HG03354 (cell line): ENCODE measurements at regions not wholly inside any gene's neighbourhood (a gene's known extent, or its start where the extent isn't known, plus 50 kb on each side); places are given as distances from the start of the nearest gene placed in this dataset.

Experiments used
- ATAC-seq: cut with Tn5 transposase; IDR thresholded peaks from one replicate; pipeline ENCODE4 v1.9.1; 2021; ENCODE audit warnings: mild to moderate bottlenecking; ENCODE audit not compliant: unreplicated experiment, poor library complexity, severe bottlenecking

DNA sequence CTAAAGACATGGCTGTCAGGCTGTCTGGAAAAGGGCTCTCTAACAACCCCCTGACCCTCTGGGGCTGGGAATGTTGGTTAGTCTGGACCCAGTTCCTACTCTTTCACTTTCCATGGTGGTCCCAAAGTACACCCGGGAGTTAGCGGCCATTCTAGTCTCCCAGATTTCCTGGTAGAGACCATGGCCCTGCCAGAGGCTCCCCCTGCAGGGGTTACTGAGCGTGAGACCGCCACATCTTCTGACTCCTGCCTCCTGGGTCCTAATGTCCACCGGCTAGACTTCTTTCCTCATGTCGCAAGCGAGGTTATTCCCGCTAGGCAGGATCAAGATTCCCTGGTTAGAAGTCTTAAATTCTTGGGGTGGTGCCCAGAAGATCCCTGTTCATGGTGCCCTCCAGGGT, 540.0 kb upstream of the ROBO1 start:
- no peak for ATAC-seq

DNA sequence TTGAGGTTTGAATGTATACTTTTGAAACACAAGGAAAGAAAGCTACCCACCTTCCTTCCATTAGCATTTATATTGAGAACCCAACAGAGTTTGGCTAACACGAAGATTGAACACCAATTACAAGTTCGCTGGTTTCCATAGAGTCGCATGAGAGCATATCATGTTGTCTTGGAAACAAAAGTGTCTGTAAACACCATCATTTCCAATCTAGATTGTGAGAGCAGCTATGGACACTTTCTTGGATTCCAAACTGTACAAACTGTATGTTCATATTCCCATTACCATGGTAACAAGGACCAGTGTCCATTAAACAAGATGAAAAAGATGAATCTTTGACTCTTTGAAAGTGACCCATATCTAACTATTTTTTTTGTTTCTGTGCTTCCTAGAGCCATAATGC, 529.9 kb upstream of the ROBO1 start:
- ATAC-seq, result no peak

DNA sequence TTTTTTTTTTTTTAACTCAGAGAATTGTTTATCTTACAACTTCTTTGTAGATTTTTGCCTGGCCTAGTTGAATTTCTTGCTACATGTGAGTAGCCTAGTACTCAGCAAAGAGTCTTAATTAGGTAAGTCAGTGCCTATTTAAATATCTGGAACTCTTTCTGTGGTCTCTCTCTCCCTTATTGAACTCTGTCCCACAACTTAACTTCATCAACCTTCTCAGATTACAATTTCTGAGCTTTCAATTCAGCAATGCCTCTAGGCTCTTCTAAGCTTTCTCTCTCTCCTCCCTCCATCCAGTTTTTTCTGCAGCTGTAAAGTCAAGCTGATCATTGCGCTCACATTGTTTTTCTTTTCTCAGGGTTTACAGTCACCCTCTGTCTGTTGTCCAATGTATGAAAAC, 517.6 kb upstream of the ROBO1 start:
- no peak for ATAC-seq

DNA sequence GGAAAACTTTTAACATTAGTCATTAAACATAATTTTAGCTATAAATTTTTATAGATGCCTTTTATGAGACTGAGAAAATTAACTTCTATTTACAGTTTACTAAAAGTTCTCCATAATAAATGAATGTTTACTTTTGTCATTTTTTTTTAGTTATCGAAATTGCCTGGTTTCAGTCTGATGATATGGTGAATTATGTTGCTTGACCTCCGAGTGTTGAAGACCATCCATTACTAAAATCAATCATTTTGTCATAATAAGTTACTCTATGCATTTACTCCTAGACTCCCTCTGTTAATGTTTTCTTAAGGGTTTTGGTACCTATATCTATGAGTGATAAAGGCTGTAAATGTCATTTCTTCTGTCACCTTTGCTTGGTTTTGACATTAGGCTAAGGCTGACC, 516.0 kb upstream of the ROBO1 start:
- no peak for ATAC-seq

DNA sequence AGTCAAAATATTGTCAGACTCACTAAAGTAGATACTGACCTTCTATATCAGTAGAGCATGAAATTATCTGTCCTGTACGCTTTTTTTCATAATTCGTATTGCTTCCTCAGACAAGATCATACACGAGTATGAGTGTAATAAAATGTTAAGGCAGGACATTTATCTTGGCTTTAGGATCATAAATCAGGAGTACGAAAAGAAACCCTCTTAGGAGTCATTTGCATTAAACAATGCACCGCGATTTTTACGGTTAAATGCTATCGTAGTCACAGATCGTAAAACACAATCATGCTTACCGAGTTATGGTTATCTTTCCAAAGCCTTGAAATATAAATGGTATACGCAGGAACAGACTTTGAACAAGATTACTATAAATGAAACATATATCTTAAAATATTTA, 510.3 kb upstream of the ROBO1 start:
- ATAC-seq, result no peak

DNA sequence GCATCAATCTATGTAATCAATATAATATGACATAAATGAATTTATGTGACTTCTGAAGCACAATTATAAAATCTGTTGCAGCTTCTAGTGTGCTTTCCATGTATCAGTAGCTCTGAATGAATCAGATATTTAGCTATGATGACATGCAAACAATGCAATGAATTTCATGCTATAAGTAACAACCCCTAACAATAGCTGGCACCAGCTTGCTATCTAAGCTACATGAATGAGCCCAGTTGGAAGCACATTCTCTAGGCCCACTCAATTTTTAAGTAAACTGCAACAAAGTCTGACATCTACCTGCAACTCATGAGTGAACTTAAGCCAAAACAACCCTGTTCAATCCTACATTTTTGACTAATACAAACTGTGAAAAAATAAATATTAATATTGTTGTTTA, 507.3 kb upstream of the ROBO1 start:
- no peak for ATAC-seq

DNA sequence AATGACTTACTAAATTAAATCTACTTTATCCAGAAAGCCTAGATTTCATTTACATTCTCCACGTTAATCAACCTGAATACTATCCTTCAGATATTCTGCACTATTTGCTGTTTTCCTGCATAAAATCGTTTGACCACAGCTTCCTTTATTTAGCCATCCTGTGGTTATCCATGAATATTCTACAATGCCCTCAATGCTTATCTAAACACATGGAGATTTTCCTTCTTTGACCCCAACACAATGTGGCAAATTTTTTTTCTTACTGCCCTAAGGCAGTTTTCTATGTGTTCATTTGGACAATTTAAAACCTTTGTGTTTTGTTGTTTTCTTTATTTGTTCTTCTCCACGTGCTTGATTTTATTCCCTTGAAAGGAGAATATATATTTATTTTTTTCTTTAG, 495.5 kb upstream of the ROBO1 start:
- ATAC-seq, result no peak

DNA sequence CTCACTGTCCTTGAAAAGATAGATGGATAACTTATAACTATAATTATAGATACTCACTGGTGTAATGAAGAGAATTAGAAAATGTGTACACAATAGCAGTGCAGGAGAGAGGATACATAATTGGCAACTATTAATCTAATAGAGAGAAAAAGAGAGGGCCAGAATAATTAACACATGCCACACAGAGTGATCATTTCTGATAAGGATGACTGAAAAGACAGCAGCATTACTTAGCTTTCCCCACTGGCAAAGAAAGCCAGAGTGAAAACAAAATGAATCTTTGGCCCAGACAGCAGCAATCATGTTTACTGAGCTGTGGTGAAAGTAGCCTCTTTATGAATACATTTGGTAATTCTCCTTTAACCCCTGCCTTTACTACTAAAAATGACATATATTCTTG, 493.3 kb upstream of the ROBO1 start:
- ATAC-seq, result no peak

DNA sequence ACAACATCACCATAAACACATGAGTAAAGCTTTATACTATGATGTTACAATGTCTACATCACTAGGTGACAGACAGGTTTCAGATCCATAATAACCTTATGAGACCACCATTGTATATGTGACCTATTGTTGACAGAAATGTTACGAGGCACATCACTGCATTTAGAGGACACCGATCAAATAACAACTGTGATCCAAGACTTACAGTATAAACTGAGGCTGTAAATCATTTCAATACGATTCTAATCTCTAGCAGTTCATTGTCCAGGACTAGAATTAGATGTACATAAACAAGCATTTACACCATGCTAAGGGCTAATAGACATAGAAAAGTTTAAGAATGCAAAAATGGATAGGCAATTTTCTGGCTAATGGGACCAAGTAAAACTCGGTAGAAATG, 491.9 kb upstream of the ROBO1 start:
- ATAC-seq, result no peak

DNA sequence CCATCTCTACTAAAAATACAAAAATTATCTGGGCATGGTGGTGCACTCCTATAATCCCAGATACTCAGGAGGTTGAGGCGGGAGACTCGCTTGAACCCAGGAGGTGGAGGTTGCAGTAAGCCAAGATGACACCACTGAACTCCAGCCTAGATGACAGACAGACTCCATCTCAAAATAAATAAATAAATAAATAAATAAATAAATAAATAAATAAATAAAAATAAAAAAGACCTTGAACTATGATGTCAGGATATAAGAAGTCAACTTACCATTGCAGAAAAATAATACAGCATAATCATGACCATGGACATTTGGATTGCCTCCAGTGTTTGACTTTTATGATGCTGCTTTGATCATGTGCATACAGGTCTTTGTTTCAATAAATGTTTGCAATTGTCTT, 484.3 kb upstream of the ROBO1 start:
- ATAC-seq, result no peak

DNA sequence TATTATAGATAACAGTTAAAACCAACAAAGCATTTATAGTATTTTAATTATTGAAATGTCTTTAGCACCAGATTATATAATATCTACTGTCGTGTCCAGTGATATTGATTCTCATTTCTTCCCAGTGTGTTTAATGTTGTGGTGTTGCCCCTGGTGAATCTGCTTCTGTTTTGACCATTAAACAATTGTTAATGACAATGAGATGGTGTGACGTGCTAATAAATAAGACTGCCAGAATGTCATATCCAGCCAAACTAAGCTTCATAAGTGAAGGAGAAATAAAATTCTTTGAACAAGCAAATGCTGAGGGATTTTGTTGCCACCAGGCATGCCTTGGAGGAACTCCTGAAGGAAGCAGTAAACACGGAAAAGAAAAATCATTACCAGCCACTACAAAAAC, 480.0 kb upstream of the ROBO1 start:
- no peak for ATAC-seq

DNA sequence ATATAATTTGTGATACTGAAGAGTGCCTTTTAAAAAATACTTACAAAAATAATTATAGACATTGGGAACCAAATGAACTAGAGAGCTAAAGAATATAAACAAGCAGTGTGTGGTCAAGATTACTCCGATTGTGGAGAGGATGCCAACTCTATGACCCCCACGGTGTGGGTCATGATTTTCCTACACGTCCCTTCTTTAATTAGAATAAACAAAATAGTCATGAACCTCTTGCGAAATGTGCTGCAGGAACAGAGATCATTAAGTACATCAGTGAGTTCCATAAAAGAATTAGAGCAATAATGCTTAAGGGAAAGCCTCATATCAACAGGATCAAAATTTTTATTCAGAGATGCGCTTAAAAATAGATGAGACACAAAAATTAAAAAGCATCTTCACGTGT, 476.6 kb upstream of the ROBO1 start:
- no peak for ATAC-seq

DNA sequence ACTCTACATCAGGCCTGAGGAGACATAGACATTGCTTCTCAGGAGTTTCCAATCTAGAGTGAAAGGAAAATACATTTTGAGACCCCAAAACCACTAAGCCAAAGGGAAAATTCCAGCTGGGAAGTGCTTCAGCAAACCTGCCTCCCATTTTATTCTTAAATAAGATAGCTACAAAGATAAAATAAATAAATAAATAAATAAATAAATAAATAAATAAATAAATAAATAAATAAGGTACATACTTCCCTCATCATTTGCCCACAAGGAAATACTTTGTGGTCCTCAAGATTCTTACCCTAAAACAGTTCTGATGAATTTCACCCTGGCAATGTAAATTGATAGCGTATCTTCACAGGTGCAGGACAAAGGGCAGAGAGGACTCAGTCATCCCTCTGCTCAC, 474.0 kb upstream of the ROBO1 start:
- ATAC-seq, result no peak

DNA sequence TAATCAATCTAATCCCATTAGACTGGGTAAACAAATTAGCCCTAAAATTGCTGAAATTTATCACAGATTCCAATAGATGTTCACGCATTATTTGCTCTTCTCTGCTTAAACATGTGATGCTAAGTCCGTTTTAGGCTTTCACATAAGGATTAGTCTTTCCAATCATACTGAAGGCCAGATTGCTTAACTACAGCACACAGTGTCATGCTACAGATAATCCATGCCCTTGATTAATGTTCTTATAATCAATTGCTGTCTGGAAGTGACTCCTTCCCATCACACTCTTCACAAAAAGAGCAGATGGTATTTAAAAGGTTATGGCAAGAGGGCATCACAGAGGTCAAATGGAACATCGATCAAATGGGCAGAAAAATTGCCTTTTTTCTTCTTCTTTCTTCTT, 471.5 kb upstream of the ROBO1 start:
- no peak for ATAC-seq

DNA sequence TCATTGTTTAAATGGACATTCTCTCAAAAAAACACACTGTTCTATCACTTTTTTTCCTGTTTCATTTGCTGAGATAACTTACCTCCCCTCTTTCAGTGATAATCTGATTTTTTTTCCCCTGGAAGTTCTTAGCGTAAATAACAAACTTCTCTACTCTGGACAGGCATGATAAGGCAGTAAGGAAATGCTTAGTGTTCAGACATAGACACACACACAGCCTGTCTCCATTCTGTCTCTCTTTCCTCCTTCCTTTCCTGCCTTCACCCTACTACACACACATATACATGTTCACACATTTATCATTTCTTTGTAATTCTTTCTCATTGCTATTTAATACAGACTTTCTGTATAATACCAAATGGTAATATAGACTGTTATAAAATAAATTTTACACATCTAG, 470.8 kb upstream of the ROBO1 start:
- no peak for ATAC-seq

DNA sequence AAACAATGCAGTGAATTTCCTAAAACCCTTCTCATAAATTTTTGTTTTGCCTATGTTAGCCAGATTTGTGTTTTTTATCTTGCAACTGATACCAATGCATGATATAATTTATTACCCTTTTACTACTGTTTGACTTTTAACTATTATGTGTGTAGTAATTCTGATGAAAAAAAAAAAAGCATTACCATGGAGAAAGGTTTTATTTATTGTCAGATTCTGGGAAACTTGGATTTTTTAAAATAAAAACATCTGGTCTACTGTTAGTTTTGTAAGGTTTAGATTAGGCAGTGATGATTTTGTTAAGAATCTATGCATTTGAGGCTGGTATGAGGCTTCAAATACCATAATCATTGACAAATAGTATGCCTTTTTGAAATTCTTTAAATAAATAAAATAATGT, 470.4 kb upstream of the ROBO1 start:
- ATAC-seq, result no peak

DNA sequence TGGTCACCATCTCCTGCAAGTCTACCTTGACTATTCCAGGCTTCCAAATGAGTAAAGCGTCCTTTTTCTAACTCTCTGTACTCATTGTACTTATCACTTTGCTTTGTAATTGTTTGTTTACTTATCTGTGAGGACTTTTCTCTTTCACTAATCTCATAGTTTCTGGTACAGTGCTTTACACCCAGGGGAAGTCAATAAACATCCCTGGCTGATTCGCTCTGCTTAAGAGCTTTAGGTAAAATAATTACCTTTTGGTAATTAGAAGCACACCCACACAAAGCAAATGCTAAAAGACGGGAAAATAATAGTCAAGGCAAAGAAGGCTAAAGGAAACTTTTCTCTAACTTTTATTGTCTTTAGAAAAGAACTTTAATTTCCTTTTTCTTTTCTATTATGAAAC, 466.9 kb upstream of the ROBO1 start:
- no peak for ATAC-seq

DNA sequence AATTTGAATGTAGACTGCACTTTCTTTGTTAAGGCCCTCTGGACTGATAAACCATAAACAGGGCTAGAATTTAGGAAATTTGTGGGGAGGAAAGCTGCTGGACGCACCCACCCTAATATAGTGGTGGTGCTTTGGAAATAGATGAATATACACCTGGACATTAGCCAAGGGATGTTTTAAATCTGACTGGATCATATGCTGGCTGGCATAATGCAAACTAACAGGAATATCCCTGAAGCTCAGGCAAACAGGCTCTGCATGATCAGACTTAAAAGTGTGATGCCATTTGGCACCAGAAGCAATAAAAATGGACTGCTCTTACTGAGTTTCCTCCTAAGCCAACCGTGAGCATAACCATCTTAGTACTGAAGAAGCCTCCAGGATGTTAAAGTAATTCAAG, 465.8 kb upstream of the ROBO1 start:
- no peak for ATAC-seq

DNA sequence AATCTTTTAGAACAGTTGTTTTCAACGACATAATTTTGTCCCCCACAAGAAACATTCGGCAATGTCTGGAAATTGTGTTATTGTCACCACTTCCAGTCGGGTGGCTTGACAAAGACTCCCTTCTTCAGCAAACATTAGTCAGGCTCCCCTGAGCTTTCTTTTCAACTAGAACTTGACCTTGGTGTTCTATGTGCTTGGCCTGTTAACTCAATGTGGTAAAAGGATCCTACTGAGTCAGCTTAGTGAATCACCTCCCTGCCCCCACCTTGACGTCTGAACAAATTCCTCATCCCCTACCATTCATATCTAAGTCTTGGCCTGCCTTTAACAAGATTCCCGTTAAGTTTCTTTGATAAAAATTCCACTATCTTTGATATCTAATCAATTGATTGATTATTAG, 465.0 kb upstream of the ROBO1 start:
- no peak for ATAC-seq

DNA sequence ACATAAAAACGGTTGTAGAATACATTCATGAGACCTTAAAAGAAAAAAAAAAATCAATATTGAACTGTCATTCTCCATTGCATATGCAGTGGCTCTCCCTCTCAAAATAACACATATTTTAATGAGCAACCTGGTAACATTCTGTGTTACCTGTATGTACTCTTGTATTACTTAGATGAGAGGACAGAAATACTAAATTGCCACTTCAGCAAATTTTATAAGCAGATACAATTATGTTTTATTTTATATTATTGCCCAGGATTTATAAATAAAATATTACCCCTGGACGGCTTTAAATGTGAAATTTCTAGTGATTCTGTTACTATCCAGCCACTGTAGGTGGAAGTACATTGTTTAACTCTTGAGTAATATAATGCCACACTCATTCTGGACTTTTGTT, 463.2 kb upstream of the ROBO1 start:
- no peak for ATAC-seq

DNA sequence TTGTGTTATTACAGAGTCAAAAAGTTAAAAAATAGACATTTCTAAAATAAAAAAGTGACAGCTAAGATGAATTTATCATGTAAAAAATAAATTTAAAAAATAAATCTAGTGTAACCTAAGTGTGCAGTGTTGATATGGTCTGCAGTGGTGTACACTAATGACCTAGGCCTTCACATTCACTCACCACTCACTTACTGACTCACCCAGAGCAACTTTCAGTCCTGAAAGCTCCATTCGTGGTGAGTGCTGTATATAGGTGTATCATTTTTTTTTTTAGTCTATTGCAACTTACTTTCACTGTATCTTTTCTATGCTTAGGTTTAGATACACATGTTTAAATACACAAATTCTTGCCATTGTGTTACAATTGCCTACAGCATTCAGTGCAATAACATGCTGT, 459.4 kb upstream of the ROBO1 start:
- ATAC-seq, result no peak

DNA sequence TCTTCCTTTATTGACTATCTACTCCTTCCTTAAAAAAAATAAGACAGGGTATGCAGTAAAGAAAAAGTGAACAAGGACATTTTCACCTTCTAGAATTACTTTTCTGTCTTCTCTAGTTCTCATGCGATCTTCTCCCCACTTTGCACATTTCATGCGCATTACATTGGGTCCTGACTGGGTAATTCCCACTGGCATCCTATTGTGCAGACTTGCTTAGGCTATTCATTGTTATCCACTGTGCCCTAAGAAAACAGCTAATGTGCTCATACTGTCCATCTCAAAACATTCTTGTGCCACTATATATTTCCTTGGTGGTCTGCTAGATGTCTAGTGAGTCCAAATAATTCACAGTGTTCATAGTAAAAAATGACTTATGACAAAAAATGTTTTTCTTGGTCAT, 447.4 kb upstream of the ROBO1 start:
- ATAC-seq, result no peak

DNA sequence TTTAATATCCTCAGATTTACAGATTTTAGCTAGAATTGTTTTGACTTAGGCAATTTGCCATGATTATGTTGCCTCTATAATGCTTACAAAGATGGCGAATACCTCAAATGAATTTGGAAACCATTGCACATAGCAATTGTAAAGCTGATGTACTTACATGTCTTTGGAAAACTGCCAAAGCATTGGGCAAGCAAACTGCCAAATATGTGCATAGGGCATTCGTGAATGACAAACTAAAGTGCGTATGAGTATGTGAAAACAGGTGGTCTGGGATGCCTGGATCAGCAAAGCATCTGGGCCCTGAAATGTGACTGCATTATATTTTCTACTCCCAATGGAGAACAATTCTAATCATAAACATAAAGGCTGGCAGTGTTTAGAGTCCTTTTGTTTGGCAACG, 445.3 kb upstream of the ROBO1 start:
- ATAC-seq, result no peak
